Loucy (cell line): ENCODE measurements at regions not wholly inside any gene's neighbourhood (a gene's known extent, or its start where the extent isn't known, plus 50 kb on each side); places are given as distances from the start of the nearest gene placed in this dataset.

Source experiments
- H2AFZ ChIP-seq: fragments of 200-600 bp; sonication (generic); 2 replicates; pipeline ENCODE4 v1.6.0; 2016; ENCODE audit warnings: antibody characterized with exemption, mild to moderate bottlenecking, low read length, moderate library complexity
- H3F3A ChIP-seq: fragments of 200-600 bp; 2 replicates; pipeline ENCODE4 v1.6.0; 2016; ENCODE audit warnings: antibody characterized with exemption, low read depth, mild to moderate bottlenecking
- H3K27me3 ChIP-seq: fragments of 200-600 bp; sonication (generic); 2 replicates; pipeline ENCODE4 v1.6.1; 2014; ENCODE audit warnings: low read length, mild to moderate bottlenecking; ENCODE audit not compliant: insufficient read depth, poor library complexity, severe bottlenecking
- H3K36me3 ChIP-seq: fragments of 200-600 bp; sonication (generic); 2 replicates; pipeline ENCODE4 v1.6.1; 2016; ENCODE audit warnings: low read length; ENCODE audit not compliant: insufficient read depth
- H3K4me1 ChIP-seq: fragments of 200-600 bp; sonication (generic); 2 replicates; pipeline ENCODE4 v1.5.1; 2014; ENCODE audit warnings: low read length, mild to moderate bottlenecking; ENCODE audit not compliant: insufficient read depth, poor library complexity, severe bottlenecking
- H3K4me2 ChIP-seq: fragments of 200-600 bp; sonication (generic); 2 replicates; pipeline ENCODE4 v1.6.0; 2014; ENCODE audit warnings: antibody characterized with exemption, low read length, low read depth, mild to moderate bottlenecking; ENCODE audit not compliant: poor library complexity, severe bottlenecking
- H3K4me3 ChIP-seq: fragments of 200-600 bp; sonication (generic); 2 replicates; pipeline ENCODE4 v1.5.1; 2014; ENCODE audit warnings: low read length, mild to moderate bottlenecking, mixed read lengths; ENCODE audit not compliant: poor library complexity, severe bottlenecking
- H3K79me2 ChIP-seq: fragments of 200-600 bp; sonication (generic); 2 replicates; pipeline ENCODE4 v1.6.1; 2014; ENCODE audit warnings: low read length; ENCODE audit not compliant: insufficient read depth
- H3K9ac ChIP-seq: fragments of 200-600 bp; sonication (generic); 2 replicates; pipeline ENCODE4 v1.6.0; 2014; ENCODE audit warnings: mild to moderate bottlenecking, low read depth, low read length, moderate library complexity; ENCODE audit not compliant: poor library complexity, severe bottlenecking
- H3K9me2 ChIP-seq: fragments of 200-600 bp; sonication (generic); replicated peaks from 2 replicates; pipeline ENCODE4 v1.6.1; 2016; ENCODE audit warnings: low read depth, low read length, mixed read lengths
- H3K9me3 ChIP-seq: fragments of 200-600 bp; sonication (generic); 2 replicates; pipeline ENCODE4 v1.6.1; 2014; ENCODE audit warnings: mild to moderate bottlenecking, antibody characterized with exemption, low read length, low read depth; ENCODE audit not compliant: insufficient read depth
- H4K20me1 ChIP-seq: fragments of 200-600 bp; sonication (generic); 2 replicates; pipeline ENCODE4 v1.6.0; 2014; ENCODE audit warnings: antibody characterized with exemption, low read length, mild to moderate bottlenecking; ENCODE audit not compliant: insufficient read depth, poor library complexity, severe bottlenecking
- EZH2phosphoT487 ChIP-seq: fragments of 200-600 bp; IDR thresholded peaks from 2 replicates; pipeline ENCODE4 v1.6.1; 2018; ENCODE audit warnings: antibody characterized with exemption, mild to moderate bottlenecking, moderate library complexity, borderline replicate concordance
- TF ChIP-seq, protein P1 (sequence below): fragments of 200-600 bp; sonication (generic); conservative IDR thresholded peaks from 2 replicates; pipeline ENCODE4 v1.5.1; 2014; ENCODE audit warnings: mild to moderate bottlenecking, antibody characterized with exemption, low read length

DNA sequence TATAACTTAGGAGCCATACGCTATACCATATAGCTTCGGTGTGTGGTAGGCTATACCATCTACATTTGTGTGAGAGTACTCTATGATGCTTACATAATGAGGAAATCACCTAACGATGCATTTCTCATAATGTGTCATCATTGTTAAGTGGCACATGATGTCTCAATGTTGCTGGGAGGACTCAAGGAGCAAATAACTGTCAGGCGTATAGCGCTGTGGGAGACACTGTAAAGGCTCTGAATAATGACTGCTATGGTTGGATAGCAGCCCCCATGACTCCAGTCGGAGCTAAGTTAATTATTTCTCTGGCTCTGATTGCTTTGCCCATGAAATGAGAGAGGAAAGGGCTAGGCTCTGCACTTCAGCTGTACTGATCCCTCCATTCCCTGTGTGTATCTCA lies 197.2 kb downstream of the RGS9 start:
- Histone ChIP-seq H4K20me1 (no peaks in the 10 kb centered on the region), H3K36me3 (no peaks in the 10 kb centered on the region), H3K9me3 (no peaks in the 10 kb centered on the region), H3K79me2 (no peaks in the 10 kb centered on the region), H2AFZ (no peak overlapping the region), H3K9ac (no peak overlapping the region), H3F3A (no peaks in the 10 kb centered on the region), H3K27me3 (no peaks in the 10 kb centered on the region), H3K4me3 (no peak overlapping the region), H3K9me2 (no peaks in the 10 kb centered on the region), H3K4me2 (no peak overlapping the region), H3K4me1 (no peaks in the 10 kb centered on the region)
- TF ChIP-seq, protein P1, sequence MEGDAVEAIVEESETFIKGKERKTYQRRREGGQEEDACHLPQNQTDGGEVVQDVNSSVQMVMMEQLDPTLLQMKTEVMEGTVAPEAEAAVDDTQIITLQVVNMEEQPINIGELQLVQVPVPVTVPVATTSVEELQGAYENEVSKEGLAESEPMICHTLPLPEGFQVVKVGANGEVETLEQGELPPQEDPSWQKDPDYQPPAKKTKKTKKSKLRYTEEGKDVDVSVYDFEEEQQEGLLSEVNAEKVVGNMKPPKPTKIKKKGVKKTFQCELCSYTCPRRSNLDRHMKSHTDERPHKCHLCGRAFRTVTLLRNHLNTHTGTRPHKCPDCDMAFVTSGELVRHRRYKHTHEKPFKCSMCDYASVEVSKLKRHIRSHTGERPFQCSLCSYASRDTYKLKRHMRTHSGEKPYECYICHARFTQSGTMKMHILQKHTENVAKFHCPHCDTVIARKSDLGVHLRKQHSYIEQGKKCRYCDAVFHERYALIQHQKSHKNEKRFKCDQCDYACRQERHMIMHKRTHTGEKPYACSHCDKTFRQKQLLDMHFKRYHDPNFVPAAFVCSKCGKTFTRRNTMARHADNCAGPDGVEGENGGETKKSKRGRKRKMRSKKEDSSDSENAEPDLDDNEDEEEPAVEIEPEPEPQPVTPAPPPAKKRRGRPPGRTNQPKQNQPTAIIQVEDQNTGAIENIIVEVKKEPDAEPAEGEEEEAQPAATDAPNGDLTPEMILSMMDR, result no peak
- no peak for TF ChIP-seq EZH2phosphoT487

DNA sequence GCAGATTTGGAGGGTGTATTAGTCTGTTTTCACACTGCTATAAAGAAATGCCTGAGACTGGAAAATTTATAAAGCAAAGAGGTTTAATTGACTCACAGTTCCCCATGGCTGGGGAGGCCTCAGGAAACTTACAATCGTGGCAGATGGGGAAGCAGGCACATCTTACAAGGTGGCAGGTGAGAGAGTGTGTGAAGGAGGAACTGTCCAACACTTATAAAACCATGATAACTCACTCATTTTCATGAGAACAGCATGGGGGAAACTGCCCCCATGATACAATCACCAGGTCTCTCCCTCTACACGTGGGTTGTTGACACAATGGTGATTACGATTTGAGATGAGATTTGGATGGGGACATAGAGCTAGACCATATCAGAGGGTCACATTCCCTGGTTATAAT lies 195.6 kb downstream of the RGS9 start:
- Histone ChIP-seq H3K36me3 (no peaks in the 10 kb centered on the region), H3F3A (no peaks in the 10 kb centered on the region), H2AFZ (no peak overlapping the region), H3K27me3 (no peaks in the 10 kb centered on the region), H3K9me3 (no peaks in the 10 kb centered on the region), H3K4me2 (no peak overlapping the region), H3K9me2 (no peaks in the 10 kb centered on the region), H3K79me2 (no peaks in the 10 kb centered on the region), H3K9ac (no peak overlapping the region), H3K4me3 (no peak overlapping the region), H4K20me1 (no peaks in the 10 kb centered on the region), H3K4me1 (no peaks in the 10 kb centered on the region)
- TF ChIP-seq, protein P1, result no peak
- TF ChIP-seq EZH2phosphoT487, result no peak

DNA sequence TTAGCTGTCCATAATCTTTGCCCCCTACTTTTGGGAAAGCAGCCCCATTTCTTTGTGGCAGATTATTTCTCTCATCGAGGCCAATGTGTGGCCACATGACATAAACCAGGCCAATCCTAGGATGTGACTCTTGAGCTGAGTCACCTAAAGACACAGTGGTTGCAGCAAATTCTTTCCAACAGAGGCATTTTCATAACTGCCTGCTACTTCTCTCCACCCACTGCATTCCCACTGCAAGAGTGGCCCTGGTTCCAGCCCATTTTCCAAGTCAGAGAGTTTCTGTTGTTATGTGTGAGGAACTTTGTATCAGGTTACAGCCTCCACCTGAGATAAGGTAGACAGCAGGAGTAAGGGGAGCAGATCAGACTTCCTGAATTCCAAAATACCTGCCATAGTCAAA lies 195.2 kb downstream of the RGS9 start:
- Histone ChIP-seq H3K9ac (no peak overlapping the region), H3K9me3 (no peaks in the 10 kb centered on the region), H4K20me1 (no peaks in the 10 kb centered on the region), H3K79me2 (no peaks in the 10 kb centered on the region), H3K9me2 (no peaks in the 10 kb centered on the region), H3F3A (no peaks in the 10 kb centered on the region), H3K4me1 (no peaks in the 10 kb centered on the region), H3K27me3 (no peaks in the 10 kb centered on the region), H2AFZ (no peak overlapping the region), H3K4me2 (no peak overlapping the region), H3K4me3 (no peak overlapping the region), H3K36me3 (no peaks in the 10 kb centered on the region)
- TF ChIP-seq, protein P1, result no peak
- TF ChIP-seq EZH2phosphoT487, result no peak
